C4-2B (cell line): ENCODE measurements at regions not wholly inside any gene's neighbourhood (a gene's known extent, or its start where the extent isn't known, plus 50 kb on each side); places are given as distances from the start of the nearest gene placed in this dataset.

Experiments used
- ZFX ChIP-seq: fragments of 450-650 bp; IDR thresholded peaks from 2 replicates; pipeline ENCODE4 v1.6.1; 2017
- TF ChIP-seq, protein P1 (sequence below): fragments of 450-650 bp; conservative IDR thresholded peaks from 2 replicates; pipeline ENCODE4 v1.5.1; 2017; ENCODE audit warnings: mild to moderate bottlenecking

DNA sequence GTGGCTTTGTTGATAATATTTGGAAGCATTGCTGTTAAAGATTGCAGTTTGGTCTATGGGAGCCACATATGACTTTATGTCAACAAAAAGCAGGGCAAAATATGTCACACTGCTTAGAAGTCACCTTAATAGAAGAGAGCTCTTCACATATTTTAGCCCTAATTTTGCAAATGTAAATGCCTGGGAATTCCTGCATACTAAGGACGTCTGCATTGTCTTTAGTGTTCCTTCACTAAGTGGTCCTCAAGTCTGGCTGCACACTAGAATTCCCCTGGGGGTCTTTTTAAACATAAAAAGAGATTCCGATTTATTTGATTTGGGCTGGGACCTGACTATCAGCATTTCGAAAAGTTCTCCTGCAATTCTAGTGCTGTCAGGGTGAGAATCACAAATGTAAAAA, 495.1 kb upstream of the FAM241A start:
- TF ChIP-seq, protein P1, sequence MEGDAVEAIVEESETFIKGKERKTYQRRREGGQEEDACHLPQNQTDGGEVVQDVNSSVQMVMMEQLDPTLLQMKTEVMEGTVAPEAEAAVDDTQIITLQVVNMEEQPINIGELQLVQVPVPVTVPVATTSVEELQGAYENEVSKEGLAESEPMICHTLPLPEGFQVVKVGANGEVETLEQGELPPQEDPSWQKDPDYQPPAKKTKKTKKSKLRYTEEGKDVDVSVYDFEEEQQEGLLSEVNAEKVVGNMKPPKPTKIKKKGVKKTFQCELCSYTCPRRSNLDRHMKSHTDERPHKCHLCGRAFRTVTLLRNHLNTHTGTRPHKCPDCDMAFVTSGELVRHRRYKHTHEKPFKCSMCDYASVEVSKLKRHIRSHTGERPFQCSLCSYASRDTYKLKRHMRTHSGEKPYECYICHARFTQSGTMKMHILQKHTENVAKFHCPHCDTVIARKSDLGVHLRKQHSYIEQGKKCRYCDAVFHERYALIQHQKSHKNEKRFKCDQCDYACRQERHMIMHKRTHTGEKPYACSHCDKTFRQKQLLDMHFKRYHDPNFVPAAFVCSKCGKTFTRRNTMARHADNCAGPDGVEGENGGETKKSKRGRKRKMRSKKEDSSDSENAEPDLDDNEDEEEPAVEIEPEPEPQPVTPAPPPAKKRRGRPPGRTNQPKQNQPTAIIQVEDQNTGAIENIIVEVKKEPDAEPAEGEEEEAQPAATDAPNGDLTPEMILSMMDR = no peak
- TF ChIP-seq ZFX = no peak
